WTC11 (cell line): ENCODE measurements at regions not wholly inside any gene's neighbourhood (a gene's known extent, or its start where the extent isn't known, plus 50 kb on each side); places are given as distances from the start of the nearest gene placed in this dataset.

Source experiments
- ATAC-seq: fragments of 200-7000 bp; cut with Tn5 transposase; 2 replicates; pipeline ENCODE4 v1.10.0; 2021; ENCODE audit warnings: mild to moderate bottlenecking, moderate library complexity
- CTCF ChIA-PET: fragments of 300-600 bp; sonication (Branson Sonifier 250); formaldehyde crosslinking; loops from one replicate; lab custom pipeline; 2021; ENCODE audit warnings: antibody characterized with exemption; lab: Charles Lee
- POLR2A ChIA-PET: fragments of 350-600 bp; sonication (Branson Sonifier 250); formaldehyde crosslinking; loops from one replicate; lab custom pipeline; 2021; ENCODE audit warnings: antibody characterized with exemption; lab: Charles Lee
- DNase-seq: peaks from one replicate; pipeline ENCODE4 v3.0.0; 2021; ENCODE audit warnings: low spot score
- H3K27ac Mint-ChIP-seq: 2 replicates; pipeline ENCODE4 v1.8.0; 2021; ENCODE audit warnings: mixed read lengths
- H3K27me3 Mint-ChIP-seq: 2 replicates; pipeline ENCODE4 v1.8.0; 2021; ENCODE audit warnings: low read depth, mild to moderate bottlenecking, moderate library complexity, mixed read lengths
- H3K36me3 Mint-ChIP-seq: 2 replicates; pipeline ENCODE4 v1.8.0; 2021; ENCODE audit warnings: mixed read lengths
- H3K4me1 Mint-ChIP-seq: 2 replicates; pipeline ENCODE4 v1.8.0; 2022; ENCODE audit warnings: mixed read lengths
- H3K4me3 Mint-ChIP-seq: 2 replicates; pipeline ENCODE4 v1.8.0; 2021; ENCODE audit warnings: mild to moderate bottlenecking, moderate library complexity, mixed read lengths
- H3K9me3 Mint-ChIP-seq: 2 replicates; pipeline ENCODE4 v1.8.0; 2021; ENCODE audit warnings: mixed read lengths
- CTCF ChIP-seq: fragments of 200-600 bp; IDR thresholded peaks from 2 replicates; pipeline ENCODE4 v1.8.0; 2022; ENCODE audit warnings: antibody characterized with exemption
- FOXJ3 ChIP-seq: sonication (generic); formaldehyde crosslinking; IDR thresholded peaks from 2 replicates; pipeline ENCODE4 v1.9.0; 2021; ENCODE audit warnings: missing genetic modification reagents, mild to moderate bottlenecking, borderline replicate concordance
- HMGA2 ChIP-seq: fragments of 250-450 bp; sonication (Bioruptor Pico); IDR thresholded peaks from 2 replicates; pipeline ENCODE4 v1.4.0; 2021; ENCODE audit warnings: mild to moderate bottlenecking, moderate library complexity
- MYBL2 ChIP-seq: sonication (generic); formaldehyde crosslinking; IDR thresholded peaks from 2 replicates; pipeline ENCODE4 v1.8.1; 2023; ENCODE audit warnings: mild to moderate bottlenecking, moderate library complexity, missing genetic modification reagents
- NR1H2 ChIP-seq: sonication (generic); formaldehyde crosslinking; IDR thresholded peaks from 2 replicates; pipeline ENCODE4 v1.9.0; 2021; ENCODE audit warnings: mild to moderate bottlenecking, moderate library complexity, missing genetic modification reagents
- NR2C2 ChIP-seq: sonication (generic); formaldehyde crosslinking; IDR thresholded peaks from 2 replicates; pipeline ENCODE4 v1.8.0; 2022; ENCODE audit warnings: mild to moderate bottlenecking, missing genetic modification reagents
- ZBTB21 ChIP-seq: sonication (generic); formaldehyde crosslinking; IDR thresholded peaks from 2 replicates; pipeline ENCODE4 v1.8.1; 2023; ENCODE audit warnings: mild to moderate bottlenecking, missing genetic modification reagents, borderline replicate concordance
- ZNF263 ChIP-seq: sonication (generic); formaldehyde crosslinking; IDR thresholded peaks from 2 replicates; pipeline ENCODE4 v1.8.1; 2022; ENCODE audit warnings: low read depth, mild to moderate bottlenecking, moderate library complexity, missing genetic modification reagents
- ZNF317 ChIP-seq: sonication (generic); formaldehyde crosslinking; IDR thresholded peaks from 2 replicates; pipeline ENCODE4 v1.8.1; 2023; ENCODE audit warnings: low read depth, mild to moderate bottlenecking, moderate library complexity, missing genetic modification reagents, borderline replicate concordance
- ZSCAN18 ChIP-seq: fragments of 250-450 bp; sonication (Bioruptor Pico); IDR thresholded peaks from 2 replicates; pipeline ENCODE4 v2.1.2; 2022; ENCODE audit warnings: mild to moderate bottlenecking, moderate library complexity
- TF ChIP-seq, protein P1 (sequence below): sonication (generic); formaldehyde crosslinking; IDR thresholded peaks from 2 replicates; pipeline ENCODE4 v1.8.0; 2022; ENCODE audit warnings: mild to moderate bottlenecking, missing genetic modification reagents
- TF ChIP-seq, protein P2 (sequence below): sonication (generic); formaldehyde crosslinking; IDR thresholded peaks from 2 replicates; pipeline ENCODE4 v1.8.0; 2023; ENCODE audit warnings: missing genetic modification reagents, mild to moderate bottlenecking, borderline replicate concordance

DNA sequence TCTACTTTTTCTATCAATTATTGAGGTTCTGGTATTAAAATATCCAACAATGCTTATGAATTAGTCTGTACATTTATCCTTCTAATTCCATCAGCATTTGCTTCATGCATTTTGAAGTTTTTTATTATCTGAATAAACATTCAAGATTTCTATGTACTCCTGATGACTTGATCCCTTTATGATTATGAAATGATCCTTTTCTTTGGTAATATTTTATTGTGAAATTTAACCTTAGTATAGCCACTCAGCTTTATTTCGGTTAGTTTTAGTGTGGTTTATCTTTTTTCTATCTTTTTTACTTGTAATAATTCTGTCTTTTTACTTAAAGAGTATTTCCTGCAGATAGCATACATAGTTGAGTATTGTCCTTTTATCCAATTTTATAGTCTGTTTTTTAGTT is 106.6 kb downstream of the SNAPC1 start (continued):
- TF ChIP-seq NR2C2 (CRISPR knock-in tag) (no peak), ZNF317 (CRISPR knock-in tag) (no peak)

DNA sequence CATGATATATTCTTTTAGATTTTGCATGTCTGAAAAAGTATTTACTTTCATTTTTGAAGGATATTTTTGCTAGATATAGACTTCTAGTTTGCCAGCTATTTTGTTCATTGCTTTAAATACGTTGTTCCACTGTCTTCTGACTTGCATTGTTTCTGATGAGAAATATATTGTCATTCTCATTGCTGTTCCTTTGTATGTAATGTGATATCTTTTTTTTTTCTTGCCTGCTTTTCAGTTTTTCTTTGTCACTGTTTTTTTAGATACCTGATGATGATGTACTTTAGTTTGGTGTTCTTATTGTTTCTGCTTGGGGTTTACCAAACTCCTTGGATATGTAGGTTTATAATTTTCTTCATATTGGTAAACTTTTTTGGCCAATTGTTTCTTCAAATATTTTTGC is 107.9 kb downstream of the SNAPC1 start:
- no peak for DNase-seq
- H3K4me3 Mint-ChIP-seq, result no peak overlapping the region
- no peaks in the 10 kb centered on the region; the same call in 1 of the 2 replicates for H3K27me3 Mint-ChIP-seq
- POLR2A ChIA-PET, result no interaction called here
- peaks cover 18% of the 10 kb centered on the region for H3K36me3 Mint-ChIP-seq
- no peaks in the 10 kb centered on the region for H3K4me1 Mint-ChIP-seq
- H3K27ac Mint-ChIP-seq, result no peak overlapping the region
- no peak for ATAC-seq
- peaks cover 28% of the 10 kb centered on the region for H3K9me3 Mint-ChIP-seq
- CTCF ChIA-PET, result no interaction called here
- TF ChIP-seq, protein P1, sequence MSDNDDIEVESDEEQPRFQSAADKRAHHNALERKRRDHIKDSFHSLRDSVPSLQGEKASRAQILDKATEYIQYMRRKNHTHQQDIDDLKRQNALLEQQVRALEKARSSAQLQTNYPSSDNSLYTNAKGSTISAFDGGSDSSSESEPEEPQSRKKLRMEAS (CRISPR knock-in tag), result no peak
- TF ChIP-seq HMGA2 (no peak), ZNF317 (CRISPR knock-in tag) (peak; percentile 96)
- TF ChIP-seq, all 79 proteins: peak for 1

- TF ChIP-seq MYBL2 (no peak), ZNF263 (CRISPR knock-in tag) (no peak), FOXJ3 (CRISPR knock-in tag) (no peak), CTCF (no peak), NR1H2 (no peak), ZSCAN18 (CRISPR knock-in tag) (no peak), ZBTB21 (CRISPR knock-in tag) (no peak)
- Mint-ChIP-seq H3K27ac (no peak overlapping the region), H3K4me1 (0 out of 2 replicates have a peak, but pooled peaks cover 3% of the 10 kb centered on the region), H3K27me3 (no peaks in the 10 kb centered on the region; the same call in 1 of the 2 replicates), H3K36me3 (peaks cover 18% of the 10 kb centered on the region), H3K4me3 (no peak overlapping the region), H3K9me3 (peaks cover 28% of the 10 kb centered on the region)
- DNase-seq, result no peak
- POLR2A ChIA-PET, result no interaction called here
- CTCF ChIA-PET, result no interaction called here
- no peak for ATAC-seq
These were observed 110.2 kb downstream of the SNAPC1 start for GRCh38 chr14:61872452-61872851.

DNA sequence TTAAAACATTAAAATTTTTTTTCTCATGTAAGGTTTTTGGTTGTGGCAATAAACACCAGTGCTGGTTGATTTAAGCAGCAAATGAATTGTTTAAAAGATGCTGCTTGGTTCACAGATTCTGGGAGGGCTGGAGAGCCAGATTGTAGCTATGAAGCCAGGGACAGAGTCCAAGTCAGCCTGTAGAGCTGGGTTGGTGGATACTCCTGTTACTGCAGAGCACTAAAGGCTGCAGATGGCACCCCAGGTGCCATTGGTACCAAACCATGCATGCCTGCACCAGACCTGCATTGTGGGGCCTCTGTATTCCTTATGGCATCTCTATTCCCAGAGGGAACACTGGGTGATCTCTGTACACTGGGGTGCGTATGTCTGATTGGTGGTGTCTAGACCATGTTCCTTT is 113.3 kb downstream of the SNAPC1 start:
- POLR2A ChIA-PET, result no interaction called here
- no peaks in the 10 kb centered on the region for H3K27me3 Mint-ChIP-seq
- H3K27ac Mint-ChIP-seq, result no peak overlapping the region
- ATAC-seq (no peak; the same call in 1 of the 2 replicates), DNase-seq (no peak)
- H3K4me1 Mint-ChIP-seq, result 0 out of 2 replicates have a peak, but pooled peaks cover 3% of the 10 kb centered on the region
- TF ChIP-seq ZNF317 (CRISPR knock-in tag), result peak; percentile 83
- TF ChIP-seq, protein P2, sequence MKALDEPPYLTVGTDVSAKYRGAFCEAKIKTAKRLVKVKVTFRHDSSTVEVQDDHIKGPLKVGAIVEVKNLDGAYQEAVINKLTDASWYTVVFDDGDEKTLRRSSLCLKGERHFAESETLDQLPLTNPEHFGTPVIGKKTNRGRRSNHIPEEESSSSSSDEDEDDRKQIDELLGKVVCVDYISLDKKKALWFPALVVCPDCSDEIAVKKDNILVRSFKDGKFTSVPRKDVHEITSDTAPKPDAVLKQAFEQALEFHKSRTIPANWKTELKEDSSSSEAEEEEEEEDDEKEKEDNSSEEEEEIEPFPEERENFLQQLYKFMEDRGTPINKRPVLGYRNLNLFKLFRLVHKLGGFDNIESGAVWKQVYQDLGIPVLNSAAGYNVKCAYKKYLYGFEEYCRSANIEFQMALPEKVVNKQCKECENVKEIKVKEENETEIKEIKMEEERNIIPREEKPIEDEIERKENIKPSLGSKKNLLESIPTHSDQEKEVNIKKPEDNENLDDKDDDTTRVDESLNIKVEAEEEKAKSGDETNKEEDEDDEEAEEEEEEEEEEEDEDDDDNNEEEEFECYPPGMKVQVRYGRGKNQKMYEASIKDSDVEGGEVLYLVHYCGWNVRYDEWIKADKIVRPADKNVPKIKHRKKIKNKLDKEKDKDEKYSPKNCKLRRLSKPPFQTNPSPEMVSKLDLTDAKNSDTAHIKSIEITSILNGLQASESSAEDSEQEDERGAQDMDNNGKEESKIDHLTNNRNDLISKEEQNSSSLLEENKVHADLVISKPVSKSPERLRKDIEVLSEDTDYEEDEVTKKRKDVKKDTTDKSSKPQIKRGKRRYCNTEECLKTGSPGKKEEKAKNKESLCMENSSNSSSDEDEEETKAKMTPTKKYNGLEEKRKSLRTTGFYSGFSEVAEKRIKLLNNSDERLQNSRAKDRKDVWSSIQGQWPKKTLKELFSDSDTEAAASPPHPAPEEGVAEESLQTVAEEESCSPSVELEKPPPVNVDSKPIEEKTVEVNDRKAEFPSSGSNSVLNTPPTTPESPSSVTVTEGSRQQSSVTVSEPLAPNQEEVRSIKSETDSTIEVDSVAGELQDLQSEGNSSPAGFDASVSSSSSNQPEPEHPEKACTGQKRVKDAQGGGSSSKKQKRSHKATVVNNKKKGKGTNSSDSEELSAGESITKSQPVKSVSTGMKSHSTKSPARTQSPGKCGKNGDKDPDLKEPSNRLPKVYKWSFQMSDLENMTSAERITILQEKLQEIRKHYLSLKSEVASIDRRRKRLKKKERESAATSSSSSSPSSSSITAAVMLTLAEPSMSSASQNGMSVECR (CRISPR knock-in tag), result no peak
- no peak overlapping the region for H3K4me3 Mint-ChIP-seq
- CTCF ChIA-PET, result no interaction called here
- H3K36me3 Mint-ChIP-seq, result peaks cover 9% of the 10 kb centered on the region
- H3K9me3 Mint-ChIP-seq, result peaks cover 12% of the 10 kb centered on the region
